HG03571 (cell line): ENCODE measurements at regions not wholly inside any gene's neighbourhood (a gene's known extent, or its start where the extent isn't known, plus 50 kb on each side); places are given as distances from the start of the nearest gene placed in this dataset.

Experiments used
- ATAC-seq: cut with Tn5 transposase; IDR thresholded peaks from one replicate; pipeline ENCODE4 v1.9.1; 2021; ENCODE audit not compliant: unreplicated experiment

DNA sequence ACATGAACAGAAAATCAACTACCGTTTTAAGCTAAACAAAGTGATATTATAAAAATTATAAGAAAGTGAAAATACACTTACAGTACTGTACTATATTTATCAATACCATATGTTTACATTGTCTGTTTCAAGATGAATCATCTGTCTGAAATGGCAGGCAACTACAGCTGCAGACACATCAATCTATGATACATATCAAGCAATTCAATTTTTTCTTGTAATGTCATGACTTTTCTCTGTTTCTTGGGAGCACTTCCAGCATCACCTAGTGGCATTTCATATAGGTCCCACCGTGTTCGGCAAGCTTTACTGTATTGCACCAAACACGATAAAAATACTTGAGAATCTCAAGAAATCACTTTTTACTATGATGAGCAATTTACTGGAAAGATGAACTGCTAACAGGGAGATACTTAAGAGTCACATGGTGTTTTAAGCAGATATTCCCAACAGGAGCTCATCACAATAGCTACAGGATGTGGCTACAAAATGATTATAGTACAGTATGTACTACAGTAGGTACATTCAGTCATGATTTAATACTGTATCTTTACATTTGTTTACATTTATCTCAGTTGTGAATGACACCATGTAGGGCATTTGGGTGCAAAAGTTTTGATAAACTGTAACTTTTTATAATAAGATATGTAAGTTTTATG, 207.4 kb downstream of the ADAM29 start:
- ATAC-seq, result no peak

DNA sequence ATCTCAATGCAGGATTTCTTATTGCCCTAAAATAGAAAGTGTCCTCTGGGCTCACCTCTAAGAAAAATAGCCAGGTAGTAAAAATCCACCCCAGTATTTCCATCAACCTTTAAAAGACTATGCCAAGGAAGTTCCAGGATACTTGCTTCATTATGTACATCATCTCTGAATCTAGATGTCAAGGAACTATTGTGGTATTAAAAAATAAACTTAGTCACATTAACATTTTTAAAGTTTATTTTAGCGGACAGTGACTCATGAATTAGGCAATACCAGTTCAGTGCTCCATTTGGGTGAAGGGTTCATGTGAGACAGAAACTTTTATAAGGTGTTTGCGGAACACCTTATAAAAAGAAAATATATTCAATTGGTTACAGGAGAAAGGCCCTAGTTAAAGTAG, 209.2 kb downstream of the ADAM29 start:
- no peak for ATAC-seq

DNA sequence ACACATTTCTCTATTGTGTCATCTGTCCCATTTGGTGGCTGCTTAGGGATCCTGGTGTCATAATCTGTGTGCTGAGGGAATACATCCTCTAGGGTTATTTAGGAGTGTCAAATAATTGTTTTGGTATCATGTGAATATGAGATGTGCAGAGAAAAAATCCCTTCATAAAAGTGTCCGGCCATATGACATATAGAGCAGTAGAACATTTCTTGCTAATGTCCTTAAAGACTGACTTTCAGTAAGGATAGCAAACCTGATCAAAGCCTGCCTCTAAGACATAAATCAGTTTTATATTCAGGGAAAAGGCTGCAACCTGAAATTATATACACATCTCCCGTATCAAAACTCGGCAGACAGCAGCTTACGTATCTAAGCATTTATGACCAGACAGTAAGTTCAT, 211.6 kb downstream of the ADAM29 start:
- ATAC-seq, result no peak

DNA sequence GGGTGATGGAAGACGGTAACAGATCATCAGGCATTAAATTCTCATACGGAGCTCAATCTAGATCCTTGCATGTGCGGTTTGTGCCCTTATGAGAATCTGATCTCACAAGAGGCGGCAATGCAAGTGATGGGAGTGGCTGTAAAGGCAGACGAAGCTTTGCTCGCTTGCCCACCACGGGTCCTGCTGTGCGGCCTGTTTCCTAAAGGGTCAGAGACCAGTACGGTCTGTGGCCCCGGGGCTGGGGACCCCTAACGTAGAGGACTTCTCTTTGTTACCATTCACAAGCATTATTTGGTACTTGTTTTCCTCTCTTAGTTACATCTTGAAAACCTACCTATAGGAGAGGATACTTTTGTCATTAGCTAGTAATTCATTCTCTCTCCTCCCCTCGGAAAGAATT, 221.0 kb downstream of the ADAM29 start:
- ATAC-seq, result no peak

DNA sequence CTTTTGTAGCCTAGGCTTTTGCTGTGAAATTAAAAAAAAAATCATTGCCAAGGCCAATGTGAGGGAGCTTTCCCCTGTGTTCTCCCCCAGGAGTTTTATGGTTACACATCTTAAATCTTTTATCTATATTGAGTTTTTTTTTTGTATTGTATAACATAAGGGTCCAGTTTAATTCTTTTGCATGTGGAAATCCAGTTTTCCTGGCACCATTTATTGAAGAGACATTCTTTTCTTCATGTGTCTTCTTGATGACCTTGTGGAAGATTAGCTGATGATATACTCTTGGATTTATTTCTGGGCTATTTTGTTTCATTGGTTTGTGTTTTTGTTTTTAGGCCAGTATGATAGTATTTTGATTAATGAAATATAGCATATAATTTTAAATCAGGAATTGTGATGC, 225.0 kb downstream of the ADAM29 start:
- ATAC-seq, result no peak

DNA sequence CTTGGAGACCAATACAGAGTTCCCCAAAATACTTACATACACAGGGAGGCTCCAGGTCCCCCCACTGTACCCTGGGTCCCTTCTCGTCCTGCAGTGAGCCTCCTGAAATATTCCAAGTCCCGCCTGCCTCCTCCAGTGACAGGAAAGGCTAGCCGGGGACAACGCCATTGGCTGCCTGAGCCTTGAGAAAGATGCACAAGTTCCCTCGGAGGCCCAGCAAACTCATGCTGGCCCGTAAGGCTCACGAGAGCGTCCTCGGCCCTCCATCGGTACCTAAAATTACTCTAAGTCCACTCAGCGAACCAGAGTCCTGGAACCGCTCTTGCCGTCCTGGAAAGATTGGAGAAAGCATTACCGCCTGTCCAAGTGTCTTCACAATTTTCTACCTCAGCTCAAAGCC, 228.6 kb downstream of the ADAM29 start:
- no peak for ATAC-seq

- no peak for ATAC-seq
Observed at GRCh38 chr4:175147233-175147632, 229.1 kb downstream of the ADAM29 start.

DNA sequence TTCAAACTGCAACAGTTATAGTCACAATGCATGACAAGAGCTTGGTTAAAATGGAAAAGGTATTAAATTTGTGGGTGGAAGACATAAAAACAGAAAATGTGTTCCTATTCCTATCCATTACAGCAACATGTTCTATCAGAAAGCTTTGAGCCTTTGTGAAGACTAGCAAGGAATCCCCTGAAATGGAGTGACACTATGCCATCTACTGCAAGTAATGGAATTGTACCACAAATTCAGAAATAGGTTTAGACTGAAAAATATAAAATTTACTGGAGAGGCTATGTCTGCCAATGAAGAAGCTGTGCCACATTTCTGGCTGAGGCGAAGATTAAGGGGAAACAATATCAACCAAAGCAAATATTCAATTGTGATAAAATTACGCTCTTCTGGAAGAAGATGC, 247.9 kb downstream of the ADAM29 start:
- ATAC-seq, result no peak

DNA sequence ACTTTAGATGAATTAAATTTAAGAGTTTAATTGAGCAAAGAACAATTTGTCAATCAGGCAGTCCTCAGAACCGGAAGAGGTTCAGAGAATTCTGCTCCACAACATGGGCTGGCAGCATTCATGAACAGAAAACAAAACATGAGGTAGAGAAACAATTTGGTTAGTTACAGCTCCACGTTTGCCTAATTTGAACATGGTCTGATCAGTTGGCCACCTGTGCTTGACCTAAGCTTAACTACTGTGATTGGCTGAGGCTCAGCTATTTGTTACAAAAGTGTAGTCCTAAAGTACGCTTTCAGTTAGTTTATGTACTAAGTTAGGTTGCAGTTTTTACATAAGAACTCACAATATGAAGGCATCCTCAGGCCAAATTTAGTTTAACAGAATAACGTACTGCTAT, 258.6 kb downstream of the ADAM29 start:
- no peak for ATAC-seq

DNA sequence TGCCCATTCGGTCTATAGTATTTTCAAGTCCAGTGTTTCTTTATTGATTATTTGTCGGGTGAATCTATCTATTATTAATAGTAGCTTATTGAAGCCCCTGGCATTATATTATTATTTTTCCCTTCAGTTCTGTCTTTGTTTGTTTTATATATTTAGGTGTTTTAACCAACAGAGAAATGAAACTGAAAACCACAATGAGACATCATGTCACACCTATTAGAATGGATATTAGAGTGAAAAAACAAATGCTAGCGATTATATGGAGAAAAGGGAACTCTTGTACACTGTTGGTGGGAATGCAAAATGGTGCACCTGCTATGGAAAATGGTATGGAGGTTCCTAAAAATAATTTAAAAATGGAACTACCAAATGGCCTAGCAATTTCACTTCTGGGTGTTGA, 272.5 kb downstream of the ADAM29 start:
- no peak for ATAC-seq

- no peak for ATAC-seq
Observed at GRCh38 chr4:175198056-175198455, 279.9 kb downstream of the ADAM29 start.

GRCh38 chr4:175215208-175215607, 297.1 kb downstream of the ADAM29 start:
- no peak for ATAC-seq

DNA sequence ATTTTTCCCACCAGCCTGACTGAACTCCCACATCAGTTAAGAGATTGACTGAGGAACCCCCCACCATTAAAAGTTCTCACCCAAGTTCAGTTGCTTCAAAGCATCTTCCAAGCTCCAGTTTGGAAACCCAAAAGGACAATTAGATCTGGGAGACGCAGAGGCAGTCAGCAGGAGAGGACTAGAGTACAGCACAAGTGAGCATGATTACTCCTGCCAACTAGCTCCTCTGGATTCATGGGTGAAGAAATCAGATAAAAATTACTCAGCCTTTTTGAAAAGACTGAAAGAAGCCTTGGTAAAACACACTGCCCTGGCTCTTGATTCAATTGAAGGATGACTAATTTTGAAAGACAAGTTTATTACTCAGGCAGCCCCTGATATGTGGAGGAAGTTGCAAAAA, 297.5 kb downstream of the ADAM29 start:
- ATAC-seq, result no peak

DNA sequence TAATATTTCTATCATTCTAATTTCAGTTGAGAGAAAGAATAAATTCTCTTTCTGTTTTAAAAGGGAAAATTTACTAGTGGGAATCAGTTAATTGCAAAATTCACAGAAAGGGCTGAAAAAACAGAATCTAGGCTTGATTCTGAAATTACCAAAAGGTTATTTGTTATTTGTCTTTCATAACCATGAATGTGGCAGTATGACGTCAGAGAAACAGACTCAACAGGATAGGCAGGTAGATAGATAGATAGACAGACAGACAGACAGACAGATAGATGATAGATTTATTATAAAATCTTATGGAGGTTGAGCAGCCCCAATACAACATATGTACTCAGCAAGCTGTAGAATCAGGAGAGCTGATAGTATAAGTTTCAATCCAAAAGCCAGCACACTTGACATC, 311.0 kb downstream of the ADAM29 start:
- no peak for ATAC-seq

- no peak for ATAC-seq
Observed at GRCh38 chr4:175234162-175234561, 316.0 kb downstream of the ADAM29 start.

DNA sequence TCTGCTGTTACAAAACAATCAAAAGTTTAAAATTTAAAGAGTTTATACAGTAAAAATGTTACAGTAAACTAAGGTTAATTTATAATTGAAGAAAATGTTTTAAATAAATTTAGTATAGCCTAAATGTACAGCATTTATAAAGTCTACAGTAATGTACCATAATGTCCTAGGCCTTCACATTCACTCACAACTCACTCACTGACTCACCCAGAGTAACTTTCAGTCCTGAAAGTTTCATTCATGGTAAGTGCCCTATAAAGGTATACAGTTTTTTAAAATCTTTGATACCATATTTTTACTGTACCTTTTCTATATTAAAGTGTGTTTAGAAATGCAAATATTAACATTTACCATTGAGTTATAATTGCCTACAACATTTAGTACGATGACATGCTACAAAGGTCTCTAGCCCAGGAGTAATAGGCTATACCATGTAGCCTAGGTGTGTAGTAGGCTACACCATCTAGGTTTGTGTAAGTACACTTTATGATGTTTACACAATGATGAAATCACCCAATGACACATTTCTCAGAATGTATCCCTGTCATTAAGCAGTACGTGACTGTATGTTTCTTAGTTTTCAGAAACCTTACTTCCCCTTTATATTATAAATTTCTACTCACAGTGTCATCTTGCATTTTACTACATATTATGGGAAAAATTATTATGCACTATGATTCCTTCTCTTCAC, 320.8 kb downstream of the ADAM29 start:
- no peak for ATAC-seq

GRCh38 chr4:175246941-175247340, 328.8 kb downstream of the ADAM29 start:
- no peak for ATAC-seq

DNA sequence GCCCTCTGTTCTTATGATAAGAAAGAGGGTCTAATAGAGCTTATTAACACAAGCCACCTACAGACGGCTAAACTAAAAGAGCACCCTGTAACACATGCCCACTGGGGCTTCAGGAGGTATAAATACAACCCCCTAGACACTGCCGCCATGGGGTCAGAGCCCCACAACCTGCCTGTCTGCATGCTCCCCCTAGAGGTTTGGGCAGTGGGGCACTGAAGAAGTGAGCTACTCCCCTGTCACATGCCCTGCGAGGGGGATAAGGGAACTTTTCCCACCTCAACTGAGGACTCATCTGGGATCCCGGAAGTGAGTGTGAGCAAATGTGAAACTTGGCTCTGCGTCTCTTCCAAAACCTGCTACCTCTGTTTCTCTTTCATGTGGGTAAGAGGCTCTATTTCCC, 334.5 kb downstream of the ADAM29 start:
- ATAC-seq, result no peak

- no peak for ATAC-seq
Observed at GRCh38 chr4:175253184-175253902, 335.2 kb downstream of the ADAM29 start.

GRCh38 chr4:175263537-175263936, 345.4 kb downstream of the ADAM29 start:
- ATAC-seq, result no peak

- no peak for ATAC-seq
Observed at GRCh38 chr4:175271010-175271630, 353.0 kb downstream of the ADAM29 start.
